Endothelial cell of umbilical vein (primary cell): ENCODE measurements at regions not wholly inside any gene's neighbourhood (a gene's known extent, or its start where the extent isn't known, plus 50 kb on each side); places are given as distances from the start of the nearest gene placed in this dataset.

Experiments
- BruUV-seq: library from RNA; stranded (reverse); fragments of 400-500 nt; replicated peaks from 2 replicates; lab custom pipeline; 2021; lab: Mats Ljungman, UMichigan
- CTCF ChIA-PET: fragments of 300-600, 350-600 bp; sonication (Branson Sonifier 250); formaldehyde crosslinking; loops from one replicate; lab custom pipeline; 2021; ENCODE audit warnings: antibody characterized with exemption, inconsistent platforms; lab: Charles Lee
- POLR2A ChIA-PET: fragments of 300-600, 350-600 bp; sonication (Branson Sonifier 250); formaldehyde crosslinking; loops from one replicate; lab custom pipeline; 2021; ENCODE audit warnings: antibody characterized with exemption, inconsistent platforms; lab: Charles Lee
- DNase-seq: peaks from one replicate; pipeline ENCODE4 v3.0.0-alpha.2; 2011; ENCODE audit warnings: low read depth, low spot score
- FAIRE-seq: peaks from 2 replicates; lab custom pipeline; 2011; peaks lifted over from hg19 to GRCh38; lab: Jason Lieb, UNC
- H2AFZ ChIP-seq: 2 replicates; pipeline ENCODE4 v1.6.0; 2012; ENCODE audit warnings: low read depth, low read length, control low read depth, inconsistent platforms
- H3K27ac ChIP-seq: 2 replicates; pipeline ENCODE4 v1.5.1; 2011; ENCODE audit warnings: low read depth, mild to moderate bottlenecking, control low read depth, low read length, moderate library complexity; ENCODE audit not compliant: insufficient read depth
- H3K27me3 ChIP-seq, 2 experiments: 2 replicates each; pipeline versions ENCODE4 v1.6.0 to v1.6.1; 2011; ENCODE audit warnings: low read length in 2 of 2, mixed read lengths in 1 of 2; ENCODE audit not compliant: control insufficient read depth in 2 of 2, insufficient read depth in 2 of 2
- H3K36me3 ChIP-seq, 2 experiments: 2 replicates in 1 of 2; 3 replicates in 1 of 2; pipeline ENCODE4 v1.5.1; 2011; ENCODE audit warnings: low read length in 2 of 2, mild to moderate bottlenecking in 1 of 2, moderate library complexity in 1 of 2; ENCODE audit not compliant: control insufficient read depth in 2 of 2, insufficient read depth in 2 of 2; ENCODE audit errors: extremely low read depth in 1 of 2
- H3K4me1 ChIP-seq: 3 replicates; pipeline ENCODE4 v1.5.1; 2011; ENCODE audit warnings: mild to moderate bottlenecking, low read length; ENCODE audit not compliant: control insufficient read depth, insufficient read depth; ENCODE audit errors: extremely low read depth
- H3K4me2 ChIP-seq: 2 replicates; pipeline ENCODE4 v1.6.1; 2011; ENCODE audit warnings: low read length, control low read depth, mixed read lengths; ENCODE audit not compliant: insufficient read depth
- H3K4me3 ChIP-seq, 3 experiments: fragments of 200-600 bp in 1 of 3; sonication (generic), shearing (Covaris generic) in 1 of 3; replicated peaks in 1 of 3; 2 replicates each; pipeline ENCODE4 v1.5.1; 2011 to 2016; ENCODE audit warnings: control low read depth in 3 of 3, low read length in 3 of 3, mild to moderate bottlenecking in 2 of 3, inconsistent platforms in 1 of 3, low read depth in 1 of 3, moderate library complexity in 1 of 3; ENCODE audit not compliant: insufficient read depth in 1 of 3
- H3K79me2 ChIP-seq: 2 replicates; pipeline ENCODE4 v1.6.0; 2012; ENCODE audit warnings: low read length, inconsistent platforms; ENCODE audit not compliant: control insufficient read depth, insufficient read depth
- H3K9ac ChIP-seq: replicated peaks from 2 replicates; pipeline ENCODE3; 2011; ENCODE audit warnings: low read length, control low read depth; ENCODE audit not compliant: insufficient read depth; ENCODE audit errors: extremely low read depth
- H3K9me1 ChIP-seq: replicated peaks from 3 replicates; pipeline ENCODE4 v1.6.0; 2011; ENCODE audit warnings: mild to moderate bottlenecking, low read length; ENCODE audit not compliant: control insufficient read depth, insufficient read depth; ENCODE audit errors: extremely low read depth
- H3K9me3 ChIP-seq: replicated peaks from 2 replicates; pipeline ENCODE4 v1.5.1; 2012; ENCODE audit warnings: low read length, inconsistent platforms; ENCODE audit not compliant: control insufficient read depth, insufficient read depth
- H4K20me1 ChIP-seq: replicated peaks from 2 replicates; pipeline ENCODE3; 2011; ENCODE audit warnings: mild to moderate bottlenecking, low read length; ENCODE audit not compliant: control insufficient read depth, insufficient read depth; ENCODE audit errors: extremely low read depth
- EZH2 ChIP-seq: IDR thresholded peaks from 2 replicates; pipeline ENCODE4 v1.6.1; 2012; ENCODE audit warnings: borderline replicate concordance, low read depth, mild to moderate bottlenecking, moderate library complexity, low read length, inconsistent platforms; ENCODE audit not compliant: severe bottlenecking
- FOS ChIP-seq: IDR thresholded peaks from 2 replicates; pipeline ENCODE4 v1.6.1; 2011; ENCODE audit warnings: mild to moderate bottlenecking, low read length, moderate library complexity, borderline replicate concordance; ENCODE audit not compliant: insufficient read depth
- GATA2 ChIP-seq: IDR thresholded peaks from 2 replicates; pipeline ENCODE4 v1.7.0; 2011; ENCODE audit warnings: low read depth, mild to moderate bottlenecking, moderate library complexity, mixed read lengths, low read length; ENCODE audit not compliant: insufficient read length, insufficient read depth
- JUN ChIP-seq: IDR thresholded peaks from 2 replicates; pipeline ENCODE4 v1.6.1; 2011; ENCODE audit warnings: borderline replicate concordance, low read depth; ENCODE audit not compliant: insufficient read length, insufficient read depth
- MYC ChIP-seq: IDR thresholded peaks from one replicate; pipeline ENCODE4 v1.6.1; 2011; ENCODE audit warnings: mild to moderate bottlenecking, low read depth, low read length
- POLR2A ChIP-seq: IDR thresholded peaks from 2 replicates; pipeline ENCODE4 v1.6.1; 2012; ENCODE audit warnings: low read depth, mild to moderate bottlenecking, control low read depth, low read length
- POLR2AphosphoS5 ChIP-seq: IDR thresholded peaks from 2 replicates; pipeline ENCODE4 v1.6.1; 2012; ENCODE audit warnings: low read depth, mild to moderate bottlenecking, control low read depth, low read length, moderate library complexity; ENCODE audit not compliant: insufficient read depth
- dilution Hi-C: fragments of 300-500 bp; cut with MboI; formaldehyde crosslinking; loops from one replicate; pipeline ENCODE4 v1.15.0; 2019; ENCODE audit warnings: low sequenced_read_pairs; ENCODE audit not compliant: extremely low pct_ligation_motif_present
- intact Hi-C: fragments of 100-400 bp; cut with micrococcal nuclease; formaldehyde crosslinking; loops from one replicate; pipeline ENCODE4 v1.10.0; 2022
- TF ChIP-seq, protein P1 (sequence below): IDR thresholded peaks from 2 replicates; pipeline ENCODE4 v1.6.1; 2011; ENCODE audit not compliant: insufficient read depth, insufficient read length
- TF ChIP-seq, protein P2 (sequence below), 2 donors: IDR thresholded peaks; 1 replicate in 1 of 2; 2 replicates in 1 of 2; pipeline ENCODE4 v1.5.1; 2011; ENCODE audit warnings: low read length in 2 of 2, mild to moderate bottlenecking in 2 of 2, moderate library complexity in 2 of 2, control low read depth in 1 of 2, inconsistent platforms in 1 of 2, low read depth in 1 of 2; ENCODE audit not compliant: insufficient read depth in 1 of 2; ENCODE audit errors: extremely low read depth in 1 of 2

DNA sequence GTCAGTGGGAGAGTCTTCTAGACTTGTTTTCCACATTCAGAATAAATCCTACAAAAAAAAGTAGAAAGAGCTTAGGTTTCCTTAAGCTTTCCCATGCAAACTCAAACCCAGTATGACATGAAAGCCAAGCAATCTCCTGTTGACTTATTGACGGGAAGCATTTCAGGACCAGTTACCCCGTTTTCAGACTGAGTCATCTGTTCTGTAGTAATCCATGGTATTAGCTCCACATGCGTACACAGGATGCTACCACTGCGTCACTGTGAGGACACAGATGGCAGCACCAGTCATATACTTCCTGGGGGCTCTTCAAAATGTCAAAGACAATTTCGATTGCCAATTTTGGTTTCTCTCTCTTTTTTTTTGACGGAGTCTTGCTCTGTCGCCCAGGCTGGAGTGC, 224.9 kb upstream of the MAD2L1 start:
- Histone ChIP-seq H3K4me2 (no peak overlapping the region), H3K4me3 (no peak overlapping the region), H3K79me2 (no peaks in the 10 kb centered on the region), H3K9me1 (no peaks in the 10 kb centered on the region), H3K36me3 (no peaks in the 10 kb centered on the region), H2AFZ (no peak overlapping the region), H3K9ac (no peak overlapping the region), H3K27ac (no peak overlapping the region), H4K20me1 (no peaks in the 10 kb centered on the region), H3K27me3 (no peaks in the 10 kb centered on the region), H3K4me1 (no peaks in the 10 kb centered on the region), H3K9me3 (no peaks in the 10 kb centered on the region)
- intact Hi-C loops, result no loop called here
- DNase-seq, result no peak
- dilution Hi-C loops, result no loop called here
- no peak for FAIRE-seq
- no TSS peak for BruUV-seq
- TF ChIP-seq POLR2AphosphoS5 (no peak), EZH2 (no peak), MYC (no peak), POLR2A (no peak)
- TF ChIP-seq, protein P1, sequence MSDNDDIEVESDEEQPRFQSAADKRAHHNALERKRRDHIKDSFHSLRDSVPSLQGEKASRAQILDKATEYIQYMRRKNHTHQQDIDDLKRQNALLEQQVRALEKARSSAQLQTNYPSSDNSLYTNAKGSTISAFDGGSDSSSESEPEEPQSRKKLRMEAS, result no peak
- ChIA-PET CTCF (no interaction called here), POLR2A (no interaction called here)

DNA sequence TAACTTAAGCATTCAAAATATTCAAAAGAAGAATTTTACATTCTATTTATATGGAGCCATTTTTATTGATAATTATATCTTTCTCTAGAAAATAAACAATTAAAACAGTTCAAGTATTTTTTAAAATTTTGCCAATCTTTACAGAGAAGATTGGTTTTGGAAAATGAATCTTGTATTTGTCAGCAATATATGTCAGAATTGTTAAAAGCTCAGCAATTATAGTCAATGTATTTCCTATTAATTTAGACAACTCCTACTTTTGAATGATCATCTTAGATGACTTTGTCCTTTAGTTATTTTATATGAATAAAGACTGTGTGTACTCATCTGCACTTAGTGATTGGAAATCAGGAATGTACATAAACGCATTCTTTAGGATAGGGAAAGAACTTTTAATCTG, 223.9 kb upstream of the MAD2L1 start:
- Histone ChIP-seq H2AFZ (no peak overlapping the region), H3K9ac (no peak overlapping the region), H3K27me3 (no peaks in the 10 kb centered on the region), H3K4me3 (no peak overlapping the region), H3K4me2 (no peak overlapping the region), H4K20me1 (no peaks in the 10 kb centered on the region), H3K9me1 (no peaks in the 10 kb centered on the region), H3K4me1 (no peaks in the 10 kb centered on the region), H3K27ac (no peak overlapping the region), H3K9me3 (no peaks in the 10 kb centered on the region), H3K36me3 (no peaks in the 10 kb centered on the region), H3K79me2 (no peaks in the 10 kb centered on the region)
- no TSS peak for BruUV-seq
- POLR2A ChIA-PET, result no interaction called here
- dilution Hi-C loops (no loop called here), intact Hi-C loops (no loop called here)
- no peak for FAIRE-seq
- CTCF ChIA-PET, result no interaction called here
- no peak for TF ChIP-seq JUN
- TF ChIP-seq, protein P2, sequence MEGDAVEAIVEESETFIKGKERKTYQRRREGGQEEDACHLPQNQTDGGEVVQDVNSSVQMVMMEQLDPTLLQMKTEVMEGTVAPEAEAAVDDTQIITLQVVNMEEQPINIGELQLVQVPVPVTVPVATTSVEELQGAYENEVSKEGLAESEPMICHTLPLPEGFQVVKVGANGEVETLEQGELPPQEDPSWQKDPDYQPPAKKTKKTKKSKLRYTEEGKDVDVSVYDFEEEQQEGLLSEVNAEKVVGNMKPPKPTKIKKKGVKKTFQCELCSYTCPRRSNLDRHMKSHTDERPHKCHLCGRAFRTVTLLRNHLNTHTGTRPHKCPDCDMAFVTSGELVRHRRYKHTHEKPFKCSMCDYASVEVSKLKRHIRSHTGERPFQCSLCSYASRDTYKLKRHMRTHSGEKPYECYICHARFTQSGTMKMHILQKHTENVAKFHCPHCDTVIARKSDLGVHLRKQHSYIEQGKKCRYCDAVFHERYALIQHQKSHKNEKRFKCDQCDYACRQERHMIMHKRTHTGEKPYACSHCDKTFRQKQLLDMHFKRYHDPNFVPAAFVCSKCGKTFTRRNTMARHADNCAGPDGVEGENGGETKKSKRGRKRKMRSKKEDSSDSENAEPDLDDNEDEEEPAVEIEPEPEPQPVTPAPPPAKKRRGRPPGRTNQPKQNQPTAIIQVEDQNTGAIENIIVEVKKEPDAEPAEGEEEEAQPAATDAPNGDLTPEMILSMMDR (IDR thresholded peaks at IDR 0.05; ENCODE audit: extremely low read depth in 1 of 2, insufficient read depth in 1 of 2, low read depth in 1 of 2, low read length in 2 of 2), result no peak
- no peak for TF ChIP-seq FOS
- TF ChIP-seq GATA2, result no peak
- no peak for TF ChIP-seq MYC
- TF ChIP-seq POLR2A, result no peak
- no peak for TF ChIP-seq EZH2
- no peak for DNase-seq
